Suprapubic skin (tissue), 4 donors: ENCODE measurements at regions not wholly inside any gene's neighbourhood (a gene's known extent, or its start where the extent isn't known, plus 50 kb on each side); places are given as distances from the start of the nearest gene placed in this dataset.

Experiments used
- POLR2A ChIP-seq, 2 donors: fragments of 450-650 bp; IDR thresholded peaks; one replicate each; pipeline ENCODE4 v1.6.1; 2017; ENCODE audit warnings: antibody characterized with exemption in 2 of 2, mild to moderate bottlenecking in 2 of 2, moderate library complexity in 2 of 2
- POLR2AphosphoS5 ChIP-seq, 3 donors: sonication (generic); formaldehyde crosslinking; IDR thresholded peaks; one replicate each; pipeline ENCODE4 v1.6.1; 2017; ENCODE audit warnings: antibody characterized with exemption in 3 of 3
- TF ChIP-seq, protein P1 (sequence below), 2 donors: fragments of 200-600 bp in 1 of 2; fragments of 450-650 bp in 1 of 2; sonication (generic) in 1 of 2; IDR thresholded peaks; one replicate each; pipeline ENCODE4 v1.5.1; 2016 to 2019; ENCODE audit warnings: antibody characterized with exemption in 2 of 2, mild to moderate bottlenecking in 1 of 2, moderate library complexity in 1 of 2

DNA sequence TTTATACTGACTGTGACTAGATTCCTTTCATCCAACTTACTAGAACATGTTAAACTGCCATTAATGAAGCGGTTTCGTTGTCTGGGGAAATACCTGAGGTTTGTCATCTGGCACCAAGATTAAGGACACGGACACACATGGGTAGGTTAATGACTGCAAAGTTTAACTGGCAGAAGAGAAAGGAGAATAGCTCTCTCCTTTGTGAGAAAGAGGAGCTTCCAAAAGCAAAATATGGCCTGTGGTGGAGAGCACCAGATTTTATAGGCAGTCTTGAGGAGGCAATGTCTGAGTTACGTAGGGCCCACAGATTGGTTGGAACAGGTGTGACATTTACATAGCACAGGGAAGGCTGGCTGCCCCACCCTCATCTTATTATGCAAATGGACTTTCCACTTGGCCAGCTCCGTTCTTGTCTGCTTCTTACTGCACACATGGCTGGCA, 1193.0 kb upstream of the CELF2 start:
- TF ChIP-seq POLR2A (IDR thresholded peaks at IDR 0.05): no peak
- TF ChIP-seq, protein P1, sequence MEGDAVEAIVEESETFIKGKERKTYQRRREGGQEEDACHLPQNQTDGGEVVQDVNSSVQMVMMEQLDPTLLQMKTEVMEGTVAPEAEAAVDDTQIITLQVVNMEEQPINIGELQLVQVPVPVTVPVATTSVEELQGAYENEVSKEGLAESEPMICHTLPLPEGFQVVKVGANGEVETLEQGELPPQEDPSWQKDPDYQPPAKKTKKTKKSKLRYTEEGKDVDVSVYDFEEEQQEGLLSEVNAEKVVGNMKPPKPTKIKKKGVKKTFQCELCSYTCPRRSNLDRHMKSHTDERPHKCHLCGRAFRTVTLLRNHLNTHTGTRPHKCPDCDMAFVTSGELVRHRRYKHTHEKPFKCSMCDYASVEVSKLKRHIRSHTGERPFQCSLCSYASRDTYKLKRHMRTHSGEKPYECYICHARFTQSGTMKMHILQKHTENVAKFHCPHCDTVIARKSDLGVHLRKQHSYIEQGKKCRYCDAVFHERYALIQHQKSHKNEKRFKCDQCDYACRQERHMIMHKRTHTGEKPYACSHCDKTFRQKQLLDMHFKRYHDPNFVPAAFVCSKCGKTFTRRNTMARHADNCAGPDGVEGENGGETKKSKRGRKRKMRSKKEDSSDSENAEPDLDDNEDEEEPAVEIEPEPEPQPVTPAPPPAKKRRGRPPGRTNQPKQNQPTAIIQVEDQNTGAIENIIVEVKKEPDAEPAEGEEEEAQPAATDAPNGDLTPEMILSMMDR (IDR thresholded peaks at IDR 0.05): no peak
- TF ChIP-seq POLR2AphosphoS5 (IDR thresholded peaks at IDR 0.05): no peak
